ENCODE measurements at regions not wholly inside any gene's neighbourhood (a gene's known extent, or its start where the extent isn't known, plus 50 kb on each side); places are given as distances from the start of the nearest gene placed in this dataset.

DNA sequence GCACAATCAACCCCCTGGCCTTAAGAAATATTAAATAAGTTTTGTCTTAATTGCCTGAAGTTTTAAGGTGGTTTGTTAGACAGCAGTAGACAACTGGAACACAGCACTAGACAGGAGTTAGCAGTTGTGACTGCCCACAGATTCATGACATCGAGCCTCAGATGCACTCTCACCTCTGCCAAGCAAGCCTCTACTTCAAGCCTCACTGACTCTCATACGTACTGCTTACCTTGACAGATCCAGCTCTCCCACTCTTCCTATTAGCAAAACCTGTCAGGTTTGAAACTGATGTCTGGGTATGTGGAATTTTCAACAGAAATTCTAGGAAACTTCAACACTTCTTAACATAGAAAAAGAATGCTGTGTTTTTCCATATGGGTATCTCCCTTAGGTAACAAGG is 382.9 kb upstream of the DPH6 start:
- Histone ChIP-seq H3K4me1 (ENCODE audit: control insufficient read depth, low read length) (no peaks in the 10 kb centered on the region), H3K9me3 (ENCODE audit: control insufficient read depth, insufficient read depth, low read length) (no peaks in the 10 kb centered on the region), H3K9me2 (replicated peaks; ENCODE audit: control insufficient read depth, low read length) (no peaks in the 10 kb centered on the region), H4K20me1 (ENCODE audit: control insufficient read depth, insufficient read depth, low read depth, low read length) (no peaks in the 10 kb centered on the region), H3F3A (ENCODE audit: control insufficient read depth, insufficient read depth) (no peaks in the 10 kb centered on the region), H3K79me2 (ENCODE audit: control insufficient read depth, low read length) (no peaks in the 10 kb centered on the region), H3K27me3 (ENCODE audit: control insufficient read depth, low read length) (no peaks in the 10 kb centered on the region), H3K4me2 (ENCODE audit: low read length) (no peak overlapping the region), H3K27ac (ENCODE audit: low read depth, low read length) (no peak overlapping the region), H3K36me3 (ENCODE audit: control insufficient read depth, low read length) (no peaks in the 10 kb centered on the region), H3K4me3 (ENCODE audit: low read length) (no peak overlapping the region)
- no peak for TF ChIP-seq EZH2phosphoT487 (IDR thresholded peaks at IDR 0.05; ENCODE audit: borderline replicate concordance, low read length)
- TF ChIP-seq, protein P1, sequence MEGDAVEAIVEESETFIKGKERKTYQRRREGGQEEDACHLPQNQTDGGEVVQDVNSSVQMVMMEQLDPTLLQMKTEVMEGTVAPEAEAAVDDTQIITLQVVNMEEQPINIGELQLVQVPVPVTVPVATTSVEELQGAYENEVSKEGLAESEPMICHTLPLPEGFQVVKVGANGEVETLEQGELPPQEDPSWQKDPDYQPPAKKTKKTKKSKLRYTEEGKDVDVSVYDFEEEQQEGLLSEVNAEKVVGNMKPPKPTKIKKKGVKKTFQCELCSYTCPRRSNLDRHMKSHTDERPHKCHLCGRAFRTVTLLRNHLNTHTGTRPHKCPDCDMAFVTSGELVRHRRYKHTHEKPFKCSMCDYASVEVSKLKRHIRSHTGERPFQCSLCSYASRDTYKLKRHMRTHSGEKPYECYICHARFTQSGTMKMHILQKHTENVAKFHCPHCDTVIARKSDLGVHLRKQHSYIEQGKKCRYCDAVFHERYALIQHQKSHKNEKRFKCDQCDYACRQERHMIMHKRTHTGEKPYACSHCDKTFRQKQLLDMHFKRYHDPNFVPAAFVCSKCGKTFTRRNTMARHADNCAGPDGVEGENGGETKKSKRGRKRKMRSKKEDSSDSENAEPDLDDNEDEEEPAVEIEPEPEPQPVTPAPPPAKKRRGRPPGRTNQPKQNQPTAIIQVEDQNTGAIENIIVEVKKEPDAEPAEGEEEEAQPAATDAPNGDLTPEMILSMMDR (IDR thresholded peaks at IDR 0.05; ENCODE audit: low read depth, low read length, poor library complexity, severe bottlenecking) = no peak

DNA sequence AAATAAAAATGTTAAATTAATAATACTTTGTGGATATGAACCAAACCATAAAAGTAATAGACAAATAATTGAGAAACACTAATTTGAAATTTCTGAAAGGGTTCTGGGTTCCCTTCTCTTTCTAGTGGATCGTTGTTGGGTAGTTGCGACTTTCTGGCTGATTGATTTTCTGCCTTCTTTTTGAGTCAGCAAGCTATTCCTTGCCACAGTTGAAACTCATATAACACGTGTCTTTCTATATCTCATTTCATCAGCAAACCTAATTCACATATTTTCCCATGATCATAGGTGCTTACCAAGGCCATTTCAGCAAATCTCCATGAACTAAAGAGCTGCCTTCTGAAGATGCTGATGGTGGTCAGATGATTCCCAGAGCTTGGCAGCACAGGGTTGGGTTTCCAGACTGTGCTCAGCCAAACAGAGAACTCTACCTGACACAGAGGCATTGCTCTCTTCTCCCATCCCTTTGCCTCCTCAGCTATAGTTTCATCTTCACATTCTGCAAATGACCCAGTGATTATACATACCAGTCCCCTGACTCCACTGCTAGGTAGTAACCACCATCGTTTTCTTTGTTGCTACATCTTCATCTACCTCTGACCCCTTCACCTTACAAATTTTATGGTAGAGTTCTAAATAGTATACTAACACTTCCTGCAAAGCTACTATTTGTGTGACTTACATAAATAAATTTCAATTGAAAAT is 383.9 kb upstream of the DPH6 start:
- Histone ChIP-seq H3K27ac (ENCODE audit: low read depth, low read length) (no peak overlapping the region), H3F3A (ENCODE audit: control insufficient read depth, insufficient read depth) (no peaks in the 10 kb centered on the region), H3K27me3 (ENCODE audit: control insufficient read depth, low read length) (no peaks in the 10 kb centered on the region), H3K36me3 (ENCODE audit: control insufficient read depth, low read length) (no peaks in the 10 kb centered on the region), H3K9me3 (ENCODE audit: control insufficient read depth, insufficient read depth, low read length) (no peaks in the 10 kb centered on the region), H4K20me1 (ENCODE audit: control insufficient read depth, insufficient read depth, low read depth, low read length) (no peaks in the 10 kb centered on the region), H3K4me1 (ENCODE audit: control insufficient read depth, low read length) (no peaks in the 10 kb centered on the region), H3K79me2 (ENCODE audit: control insufficient read depth, low read length) (no peaks in the 10 kb centered on the region), H3K4me3 (ENCODE audit: low read length) (no peak overlapping the region), H3K9me2 (replicated peaks; ENCODE audit: control insufficient read depth, low read length) (no peaks in the 10 kb centered on the region), H3K4me2 (ENCODE audit: low read length) (no peak overlapping the region)
- TF ChIP-seq, protein P1 (IDR thresholded peaks at IDR 0.05; ENCODE audit: low read depth, low read length, poor library complexity, severe bottlenecking) = no peak
- TF ChIP-seq EZH2phosphoT487 (IDR thresholded peaks at IDR 0.05; ENCODE audit: borderline replicate concordance, low read length) = no peak; the same call in 1 of the 2 replicates

DNA sequence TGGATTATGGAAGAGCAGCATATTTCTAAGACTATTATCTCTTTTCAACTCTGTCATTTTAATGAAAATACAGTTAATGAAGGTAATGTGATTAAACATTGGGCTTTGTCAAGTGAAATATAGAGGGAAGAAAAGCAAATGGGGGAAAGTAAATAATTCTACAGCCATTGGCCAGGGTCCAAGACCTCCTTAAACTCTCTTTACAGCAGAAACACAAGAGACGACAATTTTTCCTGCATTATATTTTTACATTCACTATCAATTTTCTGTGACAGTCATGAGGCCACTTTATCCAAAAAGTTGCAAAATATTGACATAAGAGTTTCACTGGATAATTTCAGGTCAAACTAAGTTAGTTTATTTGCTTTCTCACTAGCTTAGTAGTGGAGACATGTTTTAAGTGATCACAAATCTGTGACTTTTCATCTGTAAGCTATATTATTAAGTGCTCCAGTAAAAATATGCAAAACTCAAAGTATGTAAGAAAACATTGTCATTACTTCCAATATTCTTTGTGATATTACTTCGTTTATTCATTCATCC is 385.9 kb upstream of the DPH6 start:
- H3K27ac ChIP-seq (ENCODE audit: low read depth, low read length) = no peak overlapping the region
- no peaks in the 10 kb centered on the region for H4K20me1 ChIP-seq (ENCODE audit: control insufficient read depth, insufficient read depth, low read depth, low read length)
- no peaks in the 10 kb centered on the region for H3K79me2 ChIP-seq (ENCODE audit: control insufficient read depth, low read length)
- no peaks in the 10 kb centered on the region for H3K27me3 ChIP-seq (ENCODE audit: control insufficient read depth, low read length)
- H3K4me2 ChIP-seq (ENCODE audit: low read length) = no peak overlapping the region
- TF ChIP-seq, protein P1 (IDR thresholded peaks at IDR 0.05; ENCODE audit: low read depth, low read length, poor library complexity, severe bottlenecking) = no peak
- no peaks in the 10 kb centered on the region for H3K9me2 ChIP-seq (replicated peaks; ENCODE audit: control insufficient read depth, low read length)
- H3K4me1 ChIP-seq (ENCODE audit: control insufficient read depth, low read length) = no peaks in the 10 kb centered on the region
- H3K36me3 ChIP-seq (ENCODE audit: control insufficient read depth, low read length) = no peaks in the 10 kb centered on the region
- H3K9me3 ChIP-seq (ENCODE audit: control insufficient read depth, insufficient read depth, low read length) = no peaks in the 10 kb centered on the region
- no peak overlapping the region for H3K4me3 ChIP-seq (ENCODE audit: low read length)
- H3F3A ChIP-seq (ENCODE audit: control insufficient read depth, insufficient read depth) = no peaks in the 10 kb centered on the region
